Myocyte (in vitro differentiated cells): ENCODE measurements at regions not wholly inside any gene's neighbourhood (a gene's known extent, or its start where the extent isn't known, plus 50 kb on each side); places are given as distances from the start of the nearest gene placed in this dataset.

ENCODE experiments used
- DNase-seq: peaks from one replicate; pipeline ENCODE4 v3.0.0-alpha.2; 2012; ENCODE audit warnings: low read depth

DNA sequence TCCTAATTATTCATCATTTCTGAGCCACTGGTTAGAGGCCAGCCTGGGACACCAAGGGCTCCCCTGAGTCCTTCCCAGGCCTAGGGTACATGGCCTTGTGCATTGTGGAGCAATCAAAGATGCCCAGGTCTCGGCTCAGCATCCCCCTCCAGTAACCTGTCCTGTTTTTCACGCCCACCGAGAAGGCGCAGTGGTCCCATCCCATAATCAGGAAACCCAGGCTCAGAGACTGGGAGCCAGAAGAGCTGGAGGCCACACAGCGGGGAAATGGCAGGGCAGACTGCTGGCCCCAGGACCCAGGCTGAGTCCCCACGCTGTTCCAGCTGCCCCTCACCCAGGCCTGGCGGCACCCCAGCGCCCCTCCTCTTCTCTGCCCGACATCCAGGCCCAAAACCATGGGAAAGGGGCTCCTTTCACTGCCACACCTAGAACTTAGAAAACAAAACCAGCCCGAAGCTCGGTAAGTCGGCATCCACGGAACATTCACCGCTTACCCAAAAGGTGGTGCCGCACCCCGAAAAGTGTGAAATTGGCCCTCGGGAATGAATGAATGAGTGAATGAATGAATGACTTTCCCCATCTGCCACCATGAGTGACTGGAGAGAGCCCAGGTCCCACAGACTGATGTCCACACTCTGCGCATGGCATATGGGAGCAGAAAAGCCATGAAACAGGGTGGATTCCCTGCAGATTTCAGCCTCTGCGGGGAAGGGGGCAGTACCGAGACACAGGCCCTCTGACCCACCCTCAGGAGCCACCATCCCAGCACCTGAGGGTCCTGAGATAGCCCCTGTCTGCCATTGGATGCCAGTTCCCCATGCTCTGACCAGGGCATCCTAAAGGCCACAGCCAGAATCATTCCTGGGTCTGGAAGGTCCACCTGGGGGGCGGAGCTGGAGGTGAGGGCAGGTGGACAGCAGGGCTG, 132.5 kb downstream of the OLFM1 start:
- DNase-seq: no peak

DNA sequence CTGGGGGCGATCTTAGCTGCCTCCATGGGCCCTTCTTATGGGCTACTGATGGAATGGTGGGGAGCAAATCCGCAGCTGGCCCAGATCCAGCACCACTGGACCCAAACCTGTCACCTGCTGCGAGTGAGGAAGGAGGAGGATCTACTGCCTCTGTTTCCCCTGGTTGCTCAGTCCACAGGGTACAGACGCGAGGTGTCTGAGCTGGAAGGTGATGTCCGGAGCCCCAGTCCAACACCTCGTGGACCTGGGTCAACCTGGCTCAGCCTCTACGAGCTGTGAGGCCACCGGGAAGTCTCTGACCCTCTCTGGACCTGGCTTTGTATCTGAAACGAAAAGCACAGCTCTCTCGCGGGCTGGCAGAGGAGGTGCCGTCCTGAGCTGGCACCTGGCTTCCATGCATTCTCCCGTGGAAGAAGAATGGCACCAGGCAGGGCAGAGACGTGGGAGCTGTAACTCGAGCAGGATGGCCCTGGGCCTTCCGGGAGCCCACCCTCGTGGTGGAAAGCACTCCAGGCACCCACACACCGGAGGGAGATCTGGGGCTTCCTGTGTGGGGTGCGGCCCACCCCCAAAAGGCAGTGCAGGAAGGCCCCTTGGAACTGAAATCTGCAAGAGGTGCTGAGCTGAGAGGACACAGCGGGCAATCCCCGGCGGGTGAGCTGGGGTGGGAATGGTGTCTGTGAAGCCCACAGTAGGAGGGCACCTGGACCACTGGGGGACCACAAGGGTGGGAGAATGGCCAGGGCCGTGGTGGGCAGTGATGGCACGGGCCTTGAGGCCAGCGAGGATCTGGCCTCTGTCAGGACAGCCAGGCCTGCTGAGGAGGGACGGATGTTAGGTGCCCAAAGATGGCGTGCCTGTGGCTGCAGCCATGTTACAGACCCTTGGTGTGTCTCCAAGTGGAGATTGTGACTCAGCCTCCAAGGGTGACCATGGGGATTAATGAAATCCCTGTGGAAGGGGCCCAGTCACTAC, 133.4 kb downstream of the OLFM1 start:
- no peak for DNase-seq

- no peak for DNase-seq
These were observed 134.1 kb downstream of the OLFM1 start for GRCh38 chr9:135221576-135221950.

DNA sequence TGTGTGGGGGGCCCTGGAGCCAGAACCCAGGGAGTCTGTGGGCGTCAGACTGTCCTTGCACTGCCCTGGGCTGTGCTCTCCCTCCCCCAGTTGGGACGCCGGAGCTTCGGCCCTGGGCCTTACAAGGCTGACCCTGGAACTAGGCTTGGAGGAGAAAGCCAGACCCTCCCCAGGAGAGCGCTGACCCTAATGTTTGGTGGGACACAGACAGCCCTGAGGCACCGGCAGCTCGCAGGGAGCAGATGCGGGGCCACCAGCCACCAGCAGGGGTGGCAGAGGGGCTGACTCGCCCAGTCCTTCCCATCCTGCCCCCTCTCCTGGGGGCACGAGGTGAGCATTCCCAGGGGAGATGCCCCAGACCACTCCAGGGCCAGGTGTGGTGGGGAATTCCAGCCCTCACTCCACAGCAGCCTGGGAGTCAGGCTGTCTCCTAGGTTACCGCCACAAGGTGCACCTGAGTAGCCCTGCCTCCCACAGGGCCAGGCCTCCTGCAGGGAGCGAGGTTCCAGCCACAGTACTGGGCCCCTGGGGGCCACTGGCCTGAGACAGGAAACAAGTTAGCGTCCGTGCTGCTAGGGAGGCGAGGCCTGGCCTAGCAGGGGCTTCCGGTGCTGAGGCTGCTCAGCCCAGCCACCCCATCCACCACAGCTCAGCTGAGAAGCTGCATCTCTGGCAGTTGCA, 134.6 kb downstream of the OLFM1 start:
- no peak for DNase-seq

- no peak for DNase-seq
These were observed 135.7 kb downstream of the OLFM1 start for GRCh38 chr9:135222881-135223760.

DNA sequence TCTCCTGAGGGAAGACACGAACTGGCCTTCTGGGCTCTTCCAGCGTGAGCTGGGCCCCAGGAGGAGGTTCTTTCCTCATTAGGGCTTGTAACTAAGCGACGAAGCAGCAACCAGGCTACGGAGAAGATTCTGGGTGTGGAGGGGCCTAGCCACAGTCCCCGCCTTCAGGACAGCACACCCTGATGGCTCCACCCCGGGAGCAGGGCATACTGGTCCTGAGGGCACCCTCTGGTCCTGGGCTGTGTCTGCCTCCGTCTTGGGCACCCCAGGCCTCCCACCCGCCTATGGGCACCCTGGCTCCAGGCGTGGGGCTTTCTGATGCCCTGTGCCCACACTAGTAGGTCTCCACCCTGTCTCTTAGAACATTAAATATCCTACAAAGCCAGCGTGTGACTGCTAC, 136.4 kb downstream of the OLFM1 start:
- DNase-seq: no peak

DNA sequence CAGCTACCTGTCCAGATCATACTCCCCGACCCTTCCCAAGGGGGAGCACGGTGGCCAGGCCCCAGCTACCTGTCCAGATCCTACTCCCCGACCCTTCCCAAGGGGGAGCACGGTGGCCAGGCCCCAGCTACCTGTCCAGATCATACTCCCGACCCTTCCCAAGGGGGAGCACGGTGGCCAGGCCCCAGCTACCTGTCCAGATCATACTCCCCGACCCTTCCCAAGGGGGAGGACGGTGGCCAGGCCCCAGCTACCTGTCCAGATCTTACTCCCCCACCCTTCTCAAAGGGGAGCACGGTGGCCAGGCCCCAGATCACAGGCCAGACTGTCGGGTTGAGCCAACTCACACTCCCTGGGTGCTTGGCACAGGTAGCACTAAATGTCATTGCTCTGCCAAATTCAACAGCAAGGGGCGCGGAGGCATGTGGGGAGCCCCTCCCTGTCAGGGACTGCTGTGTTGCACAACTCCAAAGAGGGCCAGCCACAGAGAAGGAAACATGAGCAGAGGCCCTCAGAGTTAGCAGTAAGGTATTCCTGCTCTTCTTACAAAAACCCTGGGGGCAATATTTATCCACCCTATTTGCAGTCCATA, 136.9 kb downstream of the OLFM1 start:
- DNase-seq: no peak

DNA sequence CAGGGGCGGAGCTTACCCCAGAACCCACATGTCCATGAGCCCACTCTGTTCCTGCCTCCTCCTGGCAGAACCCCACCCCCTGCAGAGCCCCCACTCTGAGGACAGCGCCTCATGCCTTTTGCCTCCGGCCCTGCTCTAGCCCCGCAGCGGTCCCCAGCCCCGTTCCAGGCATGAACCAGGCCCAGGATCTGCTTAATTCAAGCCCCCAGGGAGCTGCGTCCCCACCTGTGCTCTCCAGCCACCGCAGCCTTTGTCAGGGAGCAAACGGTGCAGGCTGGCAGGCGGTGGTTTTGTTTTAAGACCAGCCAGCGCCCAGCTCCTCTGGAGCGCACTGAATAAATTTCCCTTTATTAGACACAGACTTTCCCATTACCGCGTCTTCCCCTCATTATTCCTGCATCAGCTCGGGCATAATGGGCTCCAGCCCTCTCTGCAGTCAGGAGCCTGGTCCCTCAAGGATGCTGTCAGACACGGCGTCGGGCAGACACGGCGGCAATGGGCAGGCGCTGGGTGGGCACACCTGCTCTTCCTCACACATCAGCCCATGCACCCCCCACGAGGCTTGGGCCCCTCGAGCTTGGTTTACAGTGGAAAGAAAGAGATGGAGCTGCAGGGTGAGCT, 137.6 kb downstream of the OLFM1 start:
- no peak for DNase-seq

DNA sequence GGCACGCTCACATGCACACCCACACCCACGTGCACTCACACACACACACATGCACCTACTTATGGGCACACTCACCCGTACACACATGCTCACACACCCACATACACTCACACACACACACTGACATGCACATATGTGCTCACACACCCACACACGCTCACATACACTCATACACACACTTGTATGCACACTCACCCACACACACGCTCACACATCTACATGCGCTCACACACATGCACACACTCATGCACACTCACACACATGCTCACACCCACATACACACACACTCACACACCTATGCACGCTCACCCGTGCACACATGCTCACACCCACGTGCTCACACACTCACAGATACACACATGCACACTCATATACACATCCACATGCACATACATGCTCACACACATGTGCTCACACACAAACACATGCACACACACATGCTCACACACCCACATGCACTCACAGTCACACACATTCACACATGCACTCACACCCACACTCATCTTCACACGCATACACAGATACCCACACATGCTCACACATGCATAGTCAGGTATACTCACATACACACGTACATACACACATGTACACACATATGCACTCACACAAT, 138.3 kb downstream of the OLFM1 start:
- DNase-seq: no peak

DNA sequence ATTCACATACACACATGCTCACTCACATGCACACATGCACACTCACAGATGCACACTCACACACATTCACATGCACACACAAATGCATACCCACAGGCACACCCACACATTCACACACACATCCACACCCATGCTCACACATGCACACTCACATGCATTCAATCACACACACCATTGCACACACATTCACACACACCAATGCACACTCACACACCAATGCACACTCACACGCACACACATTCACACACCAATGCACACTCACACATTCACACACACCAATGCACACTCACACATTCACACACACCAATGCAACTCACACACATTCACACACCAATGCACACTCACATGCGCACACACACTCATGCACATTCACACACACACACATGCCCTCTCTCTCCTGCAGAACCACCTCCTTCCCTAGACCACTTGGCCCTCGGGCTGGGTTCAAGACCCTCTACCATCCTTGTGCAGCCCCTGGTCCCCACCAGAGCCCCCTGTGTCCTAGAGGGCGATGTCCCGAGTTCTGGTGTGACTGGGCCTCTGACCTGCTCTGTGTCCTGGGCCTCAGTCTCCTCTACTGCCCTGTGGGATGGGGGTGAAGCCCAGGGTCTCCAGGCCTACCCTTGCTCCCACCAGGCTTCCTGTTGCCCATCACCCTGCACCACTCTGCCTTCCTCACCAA, 139.0 kb downstream of the OLFM1 start:
- DNase-seq: no peak

DNA sequence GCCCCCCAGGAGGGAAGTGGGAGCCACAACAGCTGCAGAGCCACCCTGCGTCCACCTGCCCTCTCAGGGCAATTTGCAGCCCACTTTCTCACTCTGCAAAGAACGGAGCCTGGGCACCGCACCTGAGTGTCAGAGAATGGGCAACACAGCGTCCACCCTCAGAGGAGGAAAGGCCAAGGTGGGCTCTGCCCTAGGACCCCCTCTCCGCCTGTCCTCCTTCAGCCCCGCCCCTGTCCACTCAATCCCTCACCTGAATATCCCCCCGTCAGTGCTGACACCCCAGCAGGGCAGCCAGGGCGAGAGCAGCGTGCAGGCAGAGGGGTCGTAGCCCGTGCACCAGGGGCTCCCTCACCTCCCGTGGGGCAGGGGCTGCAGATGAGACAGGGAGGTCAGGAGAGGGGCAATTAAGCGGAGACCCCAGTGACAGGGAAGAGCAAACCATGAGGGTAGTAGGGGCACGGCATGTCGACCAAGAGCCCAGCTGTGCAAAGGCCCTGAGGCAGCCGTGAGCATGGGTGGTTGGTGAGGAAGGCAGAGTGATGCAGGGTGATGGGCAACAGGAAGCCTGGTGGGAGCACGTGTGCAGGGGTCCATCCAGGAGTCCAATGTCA, 140.3 kb downstream of the OLFM1 start:
- DNase-seq: no peak

DNA sequence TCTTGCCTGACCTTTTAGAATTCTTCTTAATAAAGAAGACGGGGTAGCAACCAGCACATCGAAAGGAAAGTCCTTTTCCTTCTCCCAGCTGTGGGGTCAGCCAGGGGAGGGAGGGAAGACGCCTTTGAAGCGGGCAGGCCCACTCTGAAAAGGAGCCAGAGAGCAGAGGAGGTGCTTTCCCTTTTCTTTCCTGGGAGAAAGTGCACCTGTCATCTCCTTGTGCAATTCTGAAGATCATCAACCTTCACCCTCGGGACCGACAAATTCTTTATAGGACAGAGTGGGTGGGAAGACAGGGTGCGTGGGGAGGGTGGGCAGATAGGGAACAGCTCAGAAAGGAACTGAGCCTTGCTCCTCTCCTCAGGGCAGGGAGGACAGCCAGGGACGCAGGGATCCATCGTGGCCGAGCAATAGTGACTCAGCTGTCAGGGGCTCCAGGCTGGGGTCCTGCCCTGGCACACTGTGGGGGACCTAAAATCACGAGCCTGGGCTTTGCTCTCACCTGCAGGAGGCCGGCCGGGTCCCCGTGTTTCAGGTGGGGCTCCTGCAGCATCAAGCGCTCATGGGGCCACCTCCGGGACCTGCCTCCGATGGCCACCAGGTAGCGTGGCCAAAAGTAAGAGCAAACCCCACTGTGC, 141.0 kb downstream of the OLFM1 start:
- no peak for DNase-seq

DNA sequence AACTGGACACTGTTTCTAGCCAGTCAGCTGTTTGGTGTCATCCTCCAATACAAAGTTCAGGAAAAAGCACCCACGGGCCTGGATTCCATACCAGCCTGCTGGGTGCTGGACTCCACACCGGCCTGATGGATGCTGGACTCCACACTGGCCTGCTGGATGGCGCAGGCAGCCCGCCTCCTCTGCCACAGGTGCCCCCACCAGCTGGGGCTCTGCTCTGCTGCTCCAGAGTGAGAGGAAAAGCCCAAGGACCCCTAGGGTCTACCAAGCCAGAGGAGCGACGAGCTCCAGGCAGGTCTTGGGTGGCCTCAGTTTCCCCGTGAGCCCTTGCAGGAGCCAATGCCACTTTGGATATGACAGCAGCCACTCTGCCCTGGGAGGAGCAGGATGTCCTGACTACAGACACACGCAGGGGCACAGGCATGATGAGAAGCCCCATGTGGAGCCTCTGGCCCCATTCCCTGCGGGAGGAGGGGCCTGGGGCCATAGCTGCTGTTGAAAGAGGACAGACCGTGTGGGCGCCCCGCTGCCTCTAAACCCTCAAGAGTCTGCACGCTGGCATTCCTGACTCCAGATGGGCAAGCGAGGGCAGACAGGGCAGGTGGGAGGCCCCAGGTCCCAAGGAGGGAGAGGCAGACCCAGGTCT, 141.6 kb downstream of the OLFM1 start:
- no peak for DNase-seq

GRCh38 chr9:135229701-135230385, 142.4 kb downstream of the OLFM1 start:
- no peak for DNase-seq

- DNase-seq: no peak
These were observed 142.9 kb downstream of the OLFM1 start for GRCh38 chr9:135230386-135230765.

GRCh38 chr9:135230817-135231520, 143.5 kb downstream of the OLFM1 start:
- no peak for DNase-seq
